CD4-positive, alpha-beta T cell (primary cell): ENCODE measurements at regions not wholly inside any gene's neighbourhood (a gene's known extent, or its start where the extent isn't known, plus 50 kb on each side); places are given as distances from the start of the nearest gene placed in this dataset.

Experiments
- ATAC-seq: fragments of 200-7000 bp; cut with Tn5 transposase; one replicate; pipeline ENCODE4 v1.10.0; 2022; ENCODE audit warnings: mild to moderate bottlenecking; ENCODE audit not compliant: poor library complexity
- CTCF ChIA-PET: fragments of 350-600 bp; sonication (Branson Sonifier 250); formaldehyde crosslinking; loops from one replicate; lab custom pipeline; 2021; ENCODE audit warnings: antibody characterized with exemption, inconsistent platforms; lab: Charles Lee
- POLR2A ChIA-PET: fragments of 350-600 bp; sonication (Branson Sonifier 250); formaldehyde crosslinking; loops from one replicate; lab custom pipeline; 2021; ENCODE audit warnings: antibody characterized with exemption, inconsistent platforms; lab: Charles Lee
- DNase-seq, 14 experiments: peaks; one replicate each; pipeline ENCODE4 v3.0.0-alpha.2; 2013 to 2020; ENCODE audit warnings: mixed read lengths in 2 of 14
- H3K27ac ChIP-seq, 2 donors: one replicate each; pipeline versions ENCODE4 v1.5.1 to v1.7.0; 2013; ENCODE audit warnings: low read length in 2 of 2, low read depth in 1 of 2, mild to moderate bottlenecking in 1 of 2
- H3K27me3 ChIP-seq, 2 experiments: 1 replicate in 1 of 2; 2 replicates in 1 of 2; pipeline versions ENCODE4 v1.6.1 to v1.7.0; 2013; ENCODE audit warnings: low read length in 2 of 2, control low read depth in 1 of 2, mild to moderate bottlenecking in 1 of 2, moderate library complexity in 1 of 2; ENCODE audit not compliant: insufficient read depth in 2 of 2, control insufficient read depth in 1 of 2
- H3K36me3 ChIP-seq: one replicate; pipeline ENCODE4 v1.6.1; 2013; ENCODE audit warnings: low read length, control low read depth; ENCODE audit not compliant: insufficient read depth
- H3K4me1 ChIP-seq: one replicate; pipeline ENCODE4 v1.6.1; 2013; ENCODE audit warnings: low read length, control low read depth; ENCODE audit not compliant: insufficient read depth
- H3K4me3 ChIP-seq: one replicate; pipeline ENCODE4 v1.5.1; 2013; ENCODE audit warnings: mild to moderate bottlenecking, low read length, moderate library complexity
- H3K9me3 ChIP-seq, 2 experiments: 1 replicate in 1 of 2; 2 replicates in 1 of 2; pipeline versions ENCODE4 v1.6.1 to v1.7.0; 2013; ENCODE audit warnings: low read length in 2 of 2, mild to moderate bottlenecking in 2 of 2, control low read depth in 1 of 2, moderate library complexity in 1 of 2; ENCODE audit not compliant: control insufficient read depth in 1 of 2, insufficient read depth in 1 of 2
- H3K27ac Mint-ChIP-seq: one replicate; pipeline ENCODE4 v1.8.0; 2020; ENCODE audit warnings: mixed read lengths
- H3K27me3 Mint-ChIP-seq: one replicate; pipeline ENCODE4 v1.8.0; 2021; ENCODE audit warnings: mixed read lengths
- H3K36me3 Mint-ChIP-seq: one replicate; pipeline ENCODE4 v1.8.0; 2021; ENCODE audit warnings: low read depth, mixed read lengths
- H3K4me1 Mint-ChIP-seq: one replicate; pipeline ENCODE4 v1.8.0; 2021; ENCODE audit warnings: low read depth, mixed read lengths
- H3K4me3 Mint-ChIP-seq: one replicate; pipeline ENCODE4 v1.8.0; 2020; ENCODE audit warnings: mild to moderate bottlenecking, mixed read lengths
- H3K9me3 Mint-ChIP-seq: one replicate; pipeline ENCODE4 v1.8.0; 2020; ENCODE audit warnings: mixed read lengths
- CTCF ChIP-seq: fragments of 200-600 bp; IDR thresholded peaks from one replicate; pipeline ENCODE4 v1.8.0; 2022; ENCODE audit warnings: antibody characterized with exemption, mild to moderate bottlenecking
- intact Hi-C, 2 experiments: fragments of 100-400 bp; cut with DNase I in 1 of 2; cut with micrococcal nuclease in 1 of 2; formaldehyde crosslinking; loops; one replicate each; pipeline versions ENCODE4 v1.15.1 to v1.9.0; 2023 to 2025; cut with DNase I, micrococcal nuclease

DNA sequence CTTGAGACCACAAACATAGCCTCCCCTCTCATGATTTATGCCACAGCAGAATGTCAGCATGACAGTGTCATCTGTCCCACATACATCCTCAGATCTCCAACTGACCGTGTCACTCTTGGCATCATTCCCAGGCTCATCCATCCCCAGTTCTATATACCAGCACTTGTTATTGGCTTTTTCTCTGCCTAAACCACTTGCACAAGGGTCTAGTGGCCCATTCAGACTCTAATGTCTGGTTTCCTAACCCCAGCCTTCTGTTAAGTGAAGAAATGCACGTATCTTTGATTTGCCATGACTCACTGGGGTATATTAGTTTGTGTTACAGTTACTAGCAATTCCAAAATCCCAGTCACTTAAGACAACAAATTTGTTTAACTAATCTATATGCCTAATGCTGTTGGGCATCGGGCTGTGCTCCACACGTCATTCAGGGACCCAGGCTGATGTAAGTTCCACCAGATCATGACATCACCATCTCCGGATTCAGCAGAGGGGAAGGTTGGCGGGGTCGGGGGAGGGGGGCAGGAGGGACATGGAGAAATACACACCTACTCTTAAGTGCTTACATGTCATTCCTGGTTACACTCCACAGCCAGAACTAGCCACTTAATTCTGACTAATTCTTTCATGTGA is 517.4 kb downstream of the BUD13 start:
- DNase-seq (no peak), ATAC-seq (no peak)
- Mint-ChIP-seq H3K4me3 (no peak overlapping the region), H3K36me3 (no peaks in the 10 kb centered on the region), H3K4me1 (no peaks in the 10 kb centered on the region), H3K27ac (no peak overlapping the region), H3K9me3 (peaks cover 6% of the 10 kb centered on the region), H3K27me3 (peaks cover 44% of the 10 kb centered on the region)
- TF ChIP-seq CTCF: no peak
- CTCF ChIA-PET: no interaction called here
- no peak overlapping the region for H3K27ac ChIP-seq
- no peaks in the 10 kb centered on the region for H3K4me1 ChIP-seq
- peaks cover 0 to 4% of the 10 kb centered on the region in 2 experiments for H3K9me3 ChIP-seq
- H3K36me3 ChIP-seq: no peaks in the 10 kb centered on the region
- no peak overlapping the region for H3K4me3 ChIP-seq
- POLR2A ChIA-PET: no interaction called here
- no peaks in the 10 kb centered on the region for H3K27me3 ChIP-seq
- intact Hi-C loops: no loop called here

DNA sequence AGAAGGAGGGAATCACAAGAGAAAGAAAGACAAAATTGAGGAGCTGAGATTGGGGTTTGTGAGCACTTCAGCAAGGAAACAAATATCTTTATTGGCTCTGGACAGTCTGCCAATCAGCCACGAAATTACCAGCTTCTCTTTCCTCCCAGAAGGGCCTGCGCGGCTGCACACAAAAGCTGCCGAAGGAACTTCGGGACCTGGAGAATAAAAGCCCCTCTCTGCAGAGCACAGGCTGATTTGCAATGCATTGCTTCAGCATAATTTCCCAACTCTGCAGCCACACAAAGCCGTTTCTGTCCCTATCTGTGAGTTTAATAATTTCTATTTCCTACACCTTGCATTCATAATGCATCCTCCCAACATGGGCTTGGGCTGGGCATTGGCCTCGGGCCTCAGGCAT is 522.6 kb downstream of the BUD13 start:
- no peak overlapping the region for H3K4me3 ChIP-seq
- H3K27ac ChIP-seq: no peak overlapping the region
- no peak overlapping the region for H3K4me3 Mint-ChIP-seq
- ATAC-seq (no peak), DNase-seq (no peak)
- H3K9me3 ChIP-seq: peaks cover 0 to 7% of the 10 kb centered on the region in 2 experiments
- peaks cover 0 to 2% of the 10 kb centered on the region in 2 experiments for H3K27me3 ChIP-seq
- POLR2A ChIA-PET: no interaction called here
- peaks cover 39% of the 10 kb centered on the region for H3K27me3 Mint-ChIP-seq
- H3K36me3 Mint-ChIP-seq: no peaks in the 10 kb centered on the region
- intact Hi-C loops: no loop called here
- no peaks in the 10 kb centered on the region for H3K4me1 Mint-ChIP-seq
- H3K4me1 ChIP-seq: no peaks in the 10 kb centered on the region
- no peaks in the 10 kb centered on the region for H3K36me3 ChIP-seq
- TF ChIP-seq CTCF: no peak
- no peak overlapping the region for H3K27ac Mint-ChIP-seq
- H3K9me3 Mint-ChIP-seq: peaks cover 6% of the 10 kb centered on the region
- CTCF ChIA-PET: no interaction called here

DNA sequence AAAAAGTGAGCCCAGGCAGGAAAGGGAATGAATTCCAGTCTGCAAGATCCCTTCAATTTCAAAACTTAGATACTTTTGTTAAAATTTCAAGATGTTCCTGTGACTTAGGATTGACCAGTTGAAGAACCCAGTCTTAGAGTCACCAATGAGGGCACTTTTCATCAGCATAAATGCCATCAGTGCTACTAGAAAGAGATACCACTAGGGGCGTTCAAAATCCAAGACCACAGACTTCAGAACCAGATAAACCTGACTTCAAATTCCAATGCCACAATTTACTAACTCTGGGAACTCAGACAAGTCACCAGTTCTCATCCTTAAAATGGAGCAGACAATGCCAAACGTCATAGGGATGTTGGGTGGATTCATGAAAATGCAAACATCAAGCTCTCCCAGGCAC is 523.2 kb downstream of the BUD13 start:
- Histone ChIP-seq H3K36me3 (no peaks in the 10 kb centered on the region), H3K27ac (no peak overlapping the region), H3K27me3 (peaks cover 0 to 4% of the 10 kb centered on the region in 2 experiments), H3K9me3 (peaks cover 0 to 7% of the 10 kb centered on the region in 2 experiments), H3K4me1 (no peaks in the 10 kb centered on the region), H3K4me3 (no peak overlapping the region)
- no peak for DNase-seq
- peaks cover 6% of the 10 kb centered on the region for H3K9me3 Mint-ChIP-seq
- no peaks in the 10 kb centered on the region for H3K36me3 Mint-ChIP-seq
- no peak for TF ChIP-seq CTCF
- ATAC-seq: no peak
- POLR2A ChIA-PET: no interaction called here
- no peak overlapping the region for H3K27ac Mint-ChIP-seq
- intact Hi-C loops: no loop called here
- H3K4me1 Mint-ChIP-seq: no peaks in the 10 kb centered on the region
- peaks cover 35% of the 10 kb centered on the region for H3K27me3 Mint-ChIP-seq
- no peak overlapping the region for H3K4me3 Mint-ChIP-seq
- CTCF ChIA-PET: no interaction called here
